ENCODE measurements at regions not wholly inside any gene's neighbourhood (a gene's known extent, or its start where the extent isn't known, plus 50 kb on each side); places are given as distances from the start of the nearest gene placed in this dataset.
"Not testable (repeated sequence)": the region's sequence is repeated elsewhere in the genome, so short reads cannot be mapped to it uniquely, and the experiment has no call there.

- TF ChIP-seq POLR2A (IDR thresholded peaks at IDR 0.05; ENCODE audit: low read depth) (no peak), CTCF (IDR thresholded peaks at IDR 0.05) (no peak), POLR2AphosphoS5 (IDR thresholded peaks at IDR 0.05) (no peak), EP300 (IDR thresholded peaks at IDR 0.05) (no peak)
- DNase-seq (ENCODE audit: extremely low spot score), result no peak
- 35% methylated on average over 5 of the region's 5 CpGs for WGBS
- Histone ChIP-seq H3K36me3 (no peaks in the 10 kb centered on the region), H3K9me3 (no peaks in the 10 kb centered on the region), H3K27ac (replicated peaks in 1 of 4) (no peak overlapping the region), H3K4me3 (no peak overlapping the region), H3K4me1 (peaks cover 0 to 11% (median 5%) of the 10 kb centered on the region in 4 donors), H3K27me3 (no peaks in the 10 kb centered on the region)
- intact Hi-C loops (cut with DNase I), result no loop called here
Measured at GRCh38 chr3:75303741-75304140, 360.4 kb upstream of the FRG2C start.

GRCh38 chr3:75305901-75306300 is 358.2 kb upstream of the FRG2C start:
- intact Hi-C loops (cut with DNase I), result no loop called here
- Histone ChIP-seq H3K4me1 (peaks cover 0 to 11% (median 5%) of the 10 kb centered on the region in 4 donors), H3K27ac (replicated peaks in 1 of 4) (no peak overlapping the region), H3K27me3 (no peaks in the 10 kb centered on the region), H3K36me3 (no peaks in the 10 kb centered on the region), H3K9me3 (no peaks in the 10 kb centered on the region), H3K4me3 (no peak overlapping the region)
- TF ChIP-seq POLR2A (IDR thresholded peaks at IDR 0.05; ENCODE audit: low read depth) (no peak), EP300 (IDR thresholded peaks at IDR 0.05) (no peak), POLR2AphosphoS5 (IDR thresholded peaks at IDR 0.05) (no peak), CTCF (IDR thresholded peaks at IDR 0.05) (no peak)
- 94% methylated on average over 4 of the region's 4 CpGs for WGBS
- no peak for DNase-seq (ENCODE audit: extremely low spot score)

GRCh38 chr3:75311306-75311705 is 352.8 kb upstream of the FRG2C start:
- H3K9me3 ChIP-seq; H3K4me3 ChIP-seq; H3K36me3 ChIP-seq; DNase-seq (ENCODE audit: extremely low spot score); intact Hi-C loops (cut with DNase I); H3K27ac ChIP-seq (replicated peaks in 1 of 4); H3K27me3 ChIP-seq; H3K4me1 ChIP-seq: not testable (repeated sequence)
- WGBS, result 89% methylated on average over 3 of the region's 3 CpGs

- H3K36me3 ChIP-seq; H3K27me3 ChIP-seq; H3K9me3 ChIP-seq; intact Hi-C loops (cut with DNase I); H3K4me3 ChIP-seq; H3K27ac ChIP-seq (replicated peaks in 1 of 4); H3K4me1 ChIP-seq; DNase-seq (ENCODE audit: extremely low spot score): not testable (repeated sequence)
- 74% methylated on average over 3 of the region's 3 CpGs for WGBS
Measured at GRCh38 chr3:75312469-75312868, 351.7 kb upstream of the FRG2C start.

GRCh38 chr3:75319776-75320175 is 344.4 kb upstream of the FRG2C start:
- 100% methylated on average over 1 of the region's 1 CpG for WGBS
- H3K4me1 ChIP-seq; H3K27me3 ChIP-seq; H3K4me3 ChIP-seq; H3K9me3 ChIP-seq; intact Hi-C loops (cut with DNase I); H3K36me3 ChIP-seq; H3K27ac ChIP-seq (replicated peaks in 1 of 4); DNase-seq (ENCODE audit: extremely low spot score): not testable (repeated sequence)

GRCh38 chr3:75320369-75320768 is 343.8 kb upstream of the FRG2C start:
- TF ChIP-seq POLR2A (IDR thresholded peaks at IDR 0.05; ENCODE audit: low read depth) (no peak), CTCF (IDR thresholded peaks at IDR 0.05) (no peak), POLR2AphosphoS5 (IDR thresholded peaks at IDR 0.05) (no peak), EP300 (IDR thresholded peaks at IDR 0.05) (no peak)
- 88% methylated on average over 3 of the region's 4 CpGs for WGBS
- H3K27ac ChIP-seq (replicated peaks in 1 of 4), result no peak overlapping the region
- H3K27me3 ChIP-seq, result no peaks in the 10 kb centered on the region
- no peaks in the 10 kb centered on the region for H3K36me3 ChIP-seq
- H3K4me3 ChIP-seq, result no peak overlapping the region
- DNase-seq (ENCODE audit: extremely low spot score), result no peak
- H3K9me3 ChIP-seq, result no peaks in the 10 kb centered on the region
- no peaks in the 10 kb centered on the region for H3K4me1 ChIP-seq
- intact Hi-C loops (cut with DNase I), result no loop called here

Measured in esophagus muscularis mucosa (tissue), 4 donors.